ENCODE measurements at regions not wholly inside any gene's neighbourhood (a gene's known extent, or its start where the extent isn't known, plus 50 kb on each side); places are given as distances from the start of the nearest gene placed in this dataset.

- no peaks in the 10 kb centered on the region for H3K36me3 ChIP-seq (ENCODE audit: control insufficient read depth, insufficient read depth, low read length)
- ChIA-PET CTCF (no interaction called here), POLR2A (no interaction called here)
- H3K4me3 ChIP-seq (ENCODE audit: low read depth in 2 of 2, low read length in 2 of 2) = no peak overlapping the region
- TF ChIP-seq TCF7L2 (IDR thresholded peaks at IDR 0.05; ENCODE audit: low read depth, low read length) (no peak), POLR2AphosphoS5 (IDR thresholded peaks at IDR 0.05; ENCODE audit: low read depth, low read length) (no peak), SIN3A (IDR thresholded peaks at IDR 0.05; ENCODE audit: borderline replicate concordance, insufficient read depth, low read depth, low read length) (no peak)
- TF ChIP-seq, protein P1, sequence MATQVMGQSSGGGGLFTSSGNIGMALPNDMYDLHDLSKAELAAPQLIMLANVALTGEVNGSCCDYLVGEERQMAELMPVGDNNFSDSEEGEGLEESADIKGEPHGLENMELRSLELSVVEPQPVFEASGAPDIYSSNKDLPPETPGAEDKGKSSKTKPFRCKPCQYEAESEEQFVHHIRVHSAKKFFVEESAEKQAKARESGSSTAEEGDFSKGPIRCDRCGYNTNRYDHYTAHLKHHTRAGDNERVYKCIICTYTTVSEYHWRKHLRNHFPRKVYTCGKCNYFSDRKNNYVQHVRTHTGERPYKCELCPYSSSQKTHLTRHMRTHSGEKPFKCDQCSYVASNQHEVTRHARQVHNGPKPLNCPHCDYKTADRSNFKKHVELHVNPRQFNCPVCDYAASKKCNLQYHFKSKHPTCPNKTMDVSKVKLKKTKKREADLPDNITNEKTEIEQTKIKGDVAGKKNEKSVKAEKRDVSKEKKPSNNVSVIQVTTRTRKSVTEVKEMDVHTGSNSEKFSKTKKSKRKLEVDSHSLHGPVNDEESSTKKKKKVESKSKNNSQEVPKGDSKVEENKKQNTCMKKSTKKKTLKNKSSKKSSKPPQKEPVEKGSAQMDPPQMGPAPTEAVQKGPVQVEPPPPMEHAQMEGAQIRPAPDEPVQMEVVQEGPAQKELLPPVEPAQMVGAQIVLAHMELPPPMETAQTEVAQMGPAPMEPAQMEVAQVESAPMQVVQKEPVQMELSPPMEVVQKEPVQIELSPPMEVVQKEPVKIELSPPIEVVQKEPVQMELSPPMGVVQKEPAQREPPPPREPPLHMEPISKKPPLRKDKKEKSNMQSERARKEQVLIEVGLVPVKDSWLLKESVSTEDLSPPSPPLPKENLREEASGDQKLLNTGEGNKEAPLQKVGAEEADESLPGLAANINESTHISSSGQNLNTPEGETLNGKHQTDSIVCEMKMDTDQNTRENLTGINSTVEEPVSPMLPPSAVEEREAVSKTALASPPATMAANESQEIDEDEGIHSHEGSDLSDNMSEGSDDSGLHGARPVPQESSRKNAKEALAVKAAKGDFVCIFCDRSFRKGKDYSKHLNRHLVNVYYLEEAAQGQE (IDR thresholded peaks at IDR 0.05; ENCODE audit: insufficient read depth in 1 of 2, low read depth in 2 of 2, low read length in 1 of 2) = no peak
- TF ChIP-seq, protein P2, sequence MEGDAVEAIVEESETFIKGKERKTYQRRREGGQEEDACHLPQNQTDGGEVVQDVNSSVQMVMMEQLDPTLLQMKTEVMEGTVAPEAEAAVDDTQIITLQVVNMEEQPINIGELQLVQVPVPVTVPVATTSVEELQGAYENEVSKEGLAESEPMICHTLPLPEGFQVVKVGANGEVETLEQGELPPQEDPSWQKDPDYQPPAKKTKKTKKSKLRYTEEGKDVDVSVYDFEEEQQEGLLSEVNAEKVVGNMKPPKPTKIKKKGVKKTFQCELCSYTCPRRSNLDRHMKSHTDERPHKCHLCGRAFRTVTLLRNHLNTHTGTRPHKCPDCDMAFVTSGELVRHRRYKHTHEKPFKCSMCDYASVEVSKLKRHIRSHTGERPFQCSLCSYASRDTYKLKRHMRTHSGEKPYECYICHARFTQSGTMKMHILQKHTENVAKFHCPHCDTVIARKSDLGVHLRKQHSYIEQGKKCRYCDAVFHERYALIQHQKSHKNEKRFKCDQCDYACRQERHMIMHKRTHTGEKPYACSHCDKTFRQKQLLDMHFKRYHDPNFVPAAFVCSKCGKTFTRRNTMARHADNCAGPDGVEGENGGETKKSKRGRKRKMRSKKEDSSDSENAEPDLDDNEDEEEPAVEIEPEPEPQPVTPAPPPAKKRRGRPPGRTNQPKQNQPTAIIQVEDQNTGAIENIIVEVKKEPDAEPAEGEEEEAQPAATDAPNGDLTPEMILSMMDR (IDR thresholded peaks at IDR 0.05) = no peak
- no peaks in the 10 kb centered on the region for H3K4me1 ChIP-seq (ENCODE audit: control insufficient read depth, insufficient read depth, low read length)
- BruUV-seq (replicated peaks) = no TSS peak
- no peaks in the 10 kb centered on the region for H3K27me3 ChIP-seq (ENCODE audit: control insufficient read depth, insufficient read depth, low read length)
- H3K9me3 ChIP-seq (ENCODE audit: control insufficient read depth, insufficient read depth, low read depth, low read length) = no peaks in the 10 kb centered on the region
- no peak overlapping the region for H3K27ac ChIP-seq (ENCODE audit: low read length)
- ATAC-seq (no peak), DNase-seq (ENCODE audit: low read depth, low spot score) (no peak)
- in situ Hi-C loops (cut with HindIII; ENCODE audit: low pct_unique_long_range_greater_than_20kb, low sequenced_read_pairs) = no loop called here
- intact Hi-C loops (cut with micrococcal nuclease; ENCODE audit: unreplicated experiment) = no loop called here
These were observed 76.6 kb downstream of the LRRC30 start for GRCh38 chr18:7307526-7307925.

DNA sequence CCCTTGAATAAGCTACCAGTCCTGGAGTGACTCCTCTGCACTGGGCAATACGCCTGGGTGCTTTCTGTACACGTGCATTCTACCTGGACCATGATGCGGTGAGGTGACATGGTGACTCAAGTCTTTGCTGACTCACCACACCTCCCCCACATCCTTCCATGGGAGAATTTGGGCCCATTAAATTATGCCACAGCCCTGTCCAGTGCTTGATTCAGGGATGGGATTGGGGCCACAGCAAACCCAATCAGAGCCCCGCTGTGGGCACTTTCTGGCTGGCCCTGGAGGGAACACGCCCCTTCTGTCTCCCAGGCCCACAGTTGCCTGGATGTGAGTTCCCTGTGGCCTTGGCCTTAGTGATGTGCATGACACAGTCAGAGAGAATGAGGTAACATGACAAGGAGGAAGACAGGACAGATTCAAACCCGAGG, 86.9 kb downstream of the LRRC30 start:
- intact Hi-C loops (cut with micrococcal nuclease; ENCODE audit: unreplicated experiment) (no loop called here), in situ Hi-C loops (cut with HindIII; ENCODE audit: low pct_unique_long_range_greater_than_20kb, low sequenced_read_pairs) (no loop called here)
- no peak overlapping the region for H3K27ac ChIP-seq (ENCODE audit: low read length)
- H3K27me3 ChIP-seq (ENCODE audit: control insufficient read depth, insufficient read depth, low read length) = no peaks in the 10 kb centered on the region
- no peak overlapping the region for H3K4me3 ChIP-seq (ENCODE audit: low read depth in 2 of 2, low read length in 2 of 2)
- DNase-seq (ENCODE audit: low read depth, low spot score) (no peak), ATAC-seq (no peak)
- no peaks in the 10 kb centered on the region for H3K4me1 ChIP-seq (ENCODE audit: control insufficient read depth, insufficient read depth, low read length)
- ChIA-PET POLR2A (no interaction called here), CTCF (no interaction called here)
- no peaks in the 10 kb centered on the region for H3K9me3 ChIP-seq (ENCODE audit: control insufficient read depth, insufficient read depth, low read depth, low read length)
- no peaks in the 10 kb centered on the region for H3K36me3 ChIP-seq (ENCODE audit: control insufficient read depth, insufficient read depth, low read length)
- BruUV-seq (replicated peaks) = no TSS peak
- TF ChIP-seq POLR2AphosphoS5 (IDR thresholded peaks at IDR 0.05; ENCODE audit: low read depth, low read length) (no peak), TCF7L2 (IDR thresholded peaks at IDR 0.05; ENCODE audit: low read depth, low read length) (no peak), SIN3A (IDR thresholded peaks at IDR 0.05; ENCODE audit: borderline replicate concordance, insufficient read depth, low read depth, low read length) (no peak)
- TF ChIP-seq, protein P1 (IDR thresholded peaks at IDR 0.05; ENCODE audit: insufficient read depth in 1 of 2, low read depth in 2 of 2, low read length in 1 of 2) = no peak
- TF ChIP-seq, protein P2 (IDR thresholded peaks at IDR 0.05) = no peak
